HepG2 (cell line): ENCODE measurements at regions not wholly inside any gene's neighbourhood (a gene's known extent, or its start where the extent isn't known, plus 50 kb on each side); places are given as distances from the start of the nearest gene placed in this dataset.

Experiments
- ATAC-seq: fragments of 200-7000 bp; cut with Tn5 transposase; 3 replicates; pipeline ENCODE4 v1.9.1; 2020; ENCODE audit warnings: mild to moderate bottlenecking, moderate library complexity
- BruUV-seq: library from RNA; stranded (reverse); fragments of 400-500 nt; replicated peaks from 2 replicates; lab custom pipeline; 2021; lab: Mats Ljungman, UMichigan
- CTCF ChIA-PET: fragments of 300-600 bp; formaldehyde crosslinking; extraction: SDS; loops from one replicate; lab custom pipeline; 2021; ENCODE audit warnings: low total read pairs, inconsistent platforms, low intra/inter-chr PET ratio; lab: Yijun Ruan, JAX
- POLR2A ChIA-PET: fragments of 350-600 bp; sonication (Branson Sonifier 250); formaldehyde crosslinking; loops from one replicate; lab custom pipeline; 2020; ENCODE audit warnings: antibody characterized with exemption, inconsistent platforms; lab: Yijun Ruan, JAX
- DNase-seq: peaks from one replicate; pipeline ENCODE4 v3.0.0-alpha.2; 2015; ENCODE audit warnings: low spot score
- FAIRE-seq: peaks from 3 replicates; lab custom pipeline; 2011; peaks lifted over from hg19 to GRCh38; lab: Jason Lieb, UNC
- H2AFZ ChIP-seq: one replicate; pipeline ENCODE4 v1.6.1; 2011; ENCODE audit warnings: low read length, inconsistent platforms
- H3K27ac ChIP-seq: fragments of 300-600 bp; 3 replicates; pipeline ENCODE4 v1.8.0; 2011; ENCODE audit warnings: mixed run types, mild to moderate bottlenecking, mixed read lengths, low read length, inconsistent platforms; ENCODE audit not compliant: insufficient read depth; ENCODE audit errors: extremely low read length
- H3K27me3 ChIP-seq, 2 experiments: fragments of 200-600 bp in 1 of 2; 2 replicates in 1 of 2; 3 replicates in 1 of 2; pipeline versions ENCODE4 v1.6.0 to v1.8.0; 2011; ENCODE audit warnings: low read length in 2 of 2, mild to moderate bottlenecking in 2 of 2, moderate library complexity in 2 of 2, inconsistent platforms in 1 of 2; ENCODE audit not compliant: insufficient read depth in 2 of 2, control insufficient read depth in 1 of 2
- H3K36me3 ChIP-seq, 2 experiments: fragments of 200-600 bp in 1 of 2; replicated peaks in 1 of 2; 2 replicates in 1 of 2; 3 replicates in 1 of 2; pipeline versions ENCODE4 v1.5.1 to v1.8.0; 2011; ENCODE audit warnings: low read length in 2 of 2, inconsistent platforms in 1 of 2; ENCODE audit not compliant: insufficient read depth in 2 of 2, control insufficient read depth in 1 of 2
- H3K4me1 ChIP-seq: 2 replicates; pipeline ENCODE4 v1.5.1; 2012; ENCODE audit warnings: low read length, inconsistent platforms; ENCODE audit not compliant: insufficient read depth
- H3K4me2 ChIP-seq: 2 replicates; pipeline ENCODE4 v1.6.0; 2011; ENCODE audit warnings: low read depth, low read length, inconsistent platforms
- H3K4me3 ChIP-seq, 3 experiments: fragments of 200-600 bp in 1 of 3; sonication (generic), shearing (Covaris generic) in 1 of 3; replicated peaks in 1 of 3; 2 replicates each; pipeline ENCODE4 v1.5.1; 2011 to 2016; ENCODE audit warnings: low read length in 3 of 3, inconsistent platforms in 2 of 3, low read depth in 2 of 3, mild to moderate bottlenecking in 2 of 3, control low read depth in 1 of 3, mixed read lengths in 1 of 3; ENCODE audit not compliant: insufficient read depth in 1 of 3
- H3K79me2 ChIP-seq: one replicate; pipeline ENCODE4 v1.6.1; 2011; ENCODE audit warnings: low read length, inconsistent platforms; ENCODE audit not compliant: insufficient read depth
- H3K9ac ChIP-seq: 2 replicates; pipeline ENCODE4 v1.6.0; 2011; ENCODE audit warnings: mild to moderate bottlenecking, low read depth, low read length, inconsistent platforms; ENCODE audit not compliant: insufficient read depth
- H3K9me3 ChIP-seq: 2 replicates; pipeline ENCODE4 v1.5.1; 2012; ENCODE audit warnings: mild to moderate bottlenecking, low read length
- H4K20me1 ChIP-seq: 2 replicates; pipeline ENCODE4 v1.6.0; 2011; ENCODE audit warnings: inconsistent platforms, mild to moderate bottlenecking, low read length, moderate library complexity; ENCODE audit not compliant: insufficient read depth
- CCAR2 ChIP-seq: fragments of 200-400 bp; formaldehyde crosslinking; optimal IDR thresholded peaks from 2 replicates; pipeline ENCODE3; 2018; ENCODE audit warnings: low read depth, mild to moderate bottlenecking, low read length, moderate library complexity
- FOXK2 ChIP-seq: fragments of 450-650 bp; IDR thresholded peaks from 2 replicates; pipeline ENCODE4 v1.6.1; 2016
- PBX2 ChIP-seq: IDR thresholded peaks from 2 replicates; pipeline ENCODE4 v1.6.1; 2016; ENCODE audit warnings: control low read depth
- SALL2 ChIP-seq: sonication (generic); formaldehyde crosslinking; IDR thresholded peaks from 2 replicates; pipeline ENCODE4 v1.8.1; 2023; ENCODE audit warnings: mild to moderate bottlenecking, missing genetic modification reagents, inconsistent platforms
- ZBTB33 ChIP-seq: sonication (generic); formaldehyde crosslinking; IDR thresholded peaks from 2 replicates; pipeline ENCODE4 v1.4.0; 2020; ENCODE audit warnings: missing genetic modification reagents
- ZNF33B ChIP-seq: sonication (generic); formaldehyde crosslinking; IDR thresholded peaks from 2 replicates; pipeline ENCODE4 v1.5.1; 2020; ENCODE audit warnings: mild to moderate bottlenecking, missing genetic modification reagents
- WGBS: methylation state at CpG from one replicate; pipeline ENCODE4 v1.1.6; 2017; ENCODE audit warnings: low lambda C conversion rate; 5-methylcytosine and 5-hydroxymethylcytosine counted together
- in situ Hi-C: cut with HindIII; loops from 2 replicates; pipeline ENCODE4 v1.10.0; 2017; ENCODE audit warnings: low pct_unique_long_range_greater_than_20kb; ENCODE audit not compliant: extremely low pct_ligation_motif_present
- intact Hi-C: fragments of 100-400 bp; cut with micrococcal nuclease; formaldehyde crosslinking; loops from one replicate; pipeline ENCODE4 v1.10.0; 2022; ENCODE audit not compliant: unreplicated experiment
- TF ChIP-seq, protein P1 (sequence below): sonication (generic); formaldehyde crosslinking; IDR thresholded peaks from 2 replicates; pipeline ENCODE4 v1.5.1; 2020; ENCODE audit warnings: missing genetic modification reagents, mild to moderate bottlenecking, borderline replicate concordance
- TF ChIP-seq, protein P2 (sequence below): sonication (generic); formaldehyde crosslinking; IDR thresholded peaks from 2 replicates; pipeline ENCODE4 v1.9.0; 2022; ENCODE audit warnings: low read depth, missing genetic modification reagents
- TF ChIP-seq, protein P3 (sequence below): sonication (generic); IDR thresholded peaks from 2 replicates; pipeline ENCODE4 v1.6.1; 2016; ENCODE audit warnings: low read depth, borderline replicate concordance

- ChIA-PET CTCF (no interaction called here), POLR2A (no interaction called here)
- H3K27ac ChIP-seq = no peak overlapping the region
- BruUV-seq = no TSS peak
- no peak for ATAC-seq
- H4K20me1 ChIP-seq = no peaks in the 10 kb centered on the region
- H3K9ac ChIP-seq = no peak overlapping the region
- 0% methylated on average over 3 of the region's 3 CpGs for WGBS
- no peak overlapping the region for H2AFZ ChIP-seq
- H3K4me1 ChIP-seq = no peaks in the 10 kb centered on the region
- H3K4me2 ChIP-seq = no peak overlapping the region
- peaks cover 26% of the 10 kb centered on the region for H3K9me3 ChIP-seq
- H3K27me3 ChIP-seq = no peaks in the 10 kb centered on the region
- FAIRE-seq = no peak
- H3K36me3 ChIP-seq = no peaks in the 10 kb centered on the region
- in situ Hi-C loops (no loop called here), intact Hi-C loops (no loop called here)
- no peaks in the 10 kb centered on the region for H3K79me2 ChIP-seq
- no peak overlapping the region for H3K4me3 ChIP-seq
- TF ChIP-seq, protein P1, sequence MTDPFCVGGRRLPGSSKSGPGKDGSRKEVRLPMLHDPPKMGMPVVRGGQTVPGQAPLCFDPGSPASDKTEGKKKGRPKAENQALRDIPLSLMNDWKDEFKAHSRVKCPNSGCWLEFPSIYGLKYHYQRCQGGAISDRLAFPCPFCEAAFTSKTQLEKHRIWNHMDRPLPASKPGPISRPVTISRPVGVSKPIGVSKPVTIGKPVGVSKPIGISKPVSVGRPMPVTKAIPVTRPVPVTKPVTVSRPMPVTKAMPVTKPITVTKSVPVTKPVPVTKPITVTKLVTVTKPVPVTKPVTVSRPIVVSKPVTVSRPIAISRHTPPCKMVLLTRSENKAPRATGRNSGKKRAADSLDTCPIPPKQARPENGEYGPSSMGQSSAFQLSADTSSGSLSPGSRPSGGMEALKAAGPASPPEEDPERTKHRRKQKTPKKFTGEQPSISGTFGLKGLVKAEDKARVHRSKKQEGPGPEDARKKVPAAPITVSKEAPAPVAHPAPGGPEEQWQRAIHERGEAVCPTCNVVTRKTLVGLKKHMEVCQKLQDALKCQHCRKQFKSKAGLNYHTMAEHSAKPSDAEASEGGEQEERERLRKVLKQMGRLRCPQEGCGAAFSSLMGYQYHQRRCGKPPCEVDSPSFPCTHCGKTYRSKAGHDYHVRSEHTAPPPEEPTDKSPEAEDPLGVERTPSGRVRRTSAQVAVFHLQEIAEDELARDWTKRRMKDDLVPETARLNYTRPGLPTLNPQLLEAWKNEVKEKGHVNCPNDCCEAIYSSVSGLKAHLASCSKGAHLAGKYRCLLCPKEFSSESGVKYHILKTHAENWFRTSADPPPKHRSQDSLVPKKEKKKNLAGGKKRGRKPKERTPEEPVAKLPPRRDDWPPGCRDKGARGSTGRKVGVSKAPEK (CRISPR knock-in tag) = no peak
- TF ChIP-seq, protein P2, sequence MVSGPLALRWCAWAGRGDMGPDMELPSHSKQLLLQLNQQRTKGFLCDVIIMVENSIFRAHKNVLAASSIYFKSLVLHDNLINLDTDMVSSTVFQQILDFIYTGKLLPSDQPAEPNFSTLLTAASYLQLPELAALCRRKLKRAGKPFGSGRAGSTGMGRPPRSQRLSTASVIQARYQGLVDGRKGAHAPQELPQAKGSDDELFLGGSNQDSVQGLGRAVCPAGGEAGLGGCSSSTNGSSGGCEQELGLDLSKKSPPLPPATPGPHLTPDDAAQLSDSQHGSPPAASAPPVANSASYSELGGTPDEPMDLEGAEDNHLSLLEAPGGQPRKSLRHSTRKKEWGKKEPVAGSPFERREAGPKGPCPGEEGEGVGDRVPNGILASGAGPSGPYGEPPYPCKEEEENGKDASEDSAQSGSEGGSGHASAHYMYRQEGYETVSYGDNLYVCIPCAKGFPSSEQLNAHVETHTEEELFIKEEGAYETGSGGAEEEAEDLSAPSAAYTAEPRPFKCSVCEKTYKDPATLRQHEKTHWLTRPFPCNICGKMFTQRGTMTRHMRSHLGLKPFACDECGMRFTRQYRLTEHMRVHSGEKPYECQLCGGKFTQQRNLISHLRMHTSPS (CRISPR knock-in tag) = no peak
- TF ChIP-seq FOXK2 (no peak), ZBTB33 (CRISPR knock-in tag) (no peak), CCAR2 (no peak), PBX2 (no peak), ZNF33B (CRISPR knock-in tag) (no peak), SALL2 (no peak)
- TF ChIP-seq, protein P3, sequence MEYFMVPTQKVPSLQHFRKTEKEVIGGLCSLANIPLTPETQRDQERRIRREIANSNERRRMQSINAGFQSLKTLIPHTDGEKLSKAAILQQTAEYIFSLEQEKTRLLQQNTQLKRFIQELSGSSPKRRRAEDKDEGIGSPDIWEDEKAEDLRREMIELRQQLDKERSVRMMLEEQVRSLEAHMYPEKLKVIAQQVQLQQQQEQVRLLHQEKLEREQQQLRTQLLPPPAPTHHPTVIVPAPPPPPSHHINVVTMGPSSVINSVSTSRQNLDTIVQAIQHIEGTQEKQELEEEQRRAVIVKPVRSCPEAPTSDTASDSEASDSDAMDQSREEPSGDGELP = no peak
- DNase-seq = no peak
Measured at GRCh38 chr13:18947376-18947977, 234.1 kb downstream of the TUBA3C start.
